ENCODE measurements at regions not wholly inside any gene's neighbourhood (a gene's known extent, or its start where the extent isn't known, plus 50 kb on each side); places are given as distances from the start of the nearest gene placed in this dataset.

DNA sequence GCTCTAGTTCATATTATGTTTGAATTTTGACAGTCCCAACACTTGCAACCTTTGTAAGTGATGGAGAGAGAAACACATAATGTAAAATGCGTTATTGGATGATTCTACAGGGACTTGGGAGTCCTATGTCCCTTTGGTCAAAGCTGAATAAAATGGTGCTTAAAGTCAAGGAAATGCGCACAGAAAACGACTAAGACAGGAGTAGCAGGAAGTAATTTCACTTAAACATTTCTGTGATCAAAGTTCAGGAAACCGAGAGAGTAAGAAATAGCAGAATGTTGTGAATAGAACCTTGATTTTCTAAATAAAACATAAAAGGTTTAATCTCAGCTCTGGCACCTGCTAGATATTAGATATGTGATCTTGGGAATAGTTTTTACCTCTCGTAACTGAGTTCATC, 2339.2 kb downstream of the MAT2B start:
- Histone ChIP-seq H3K4me1 (ENCODE audit: control insufficient read depth, insufficient read depth, low read length) (no peaks in the 10 kb centered on the region), H3K9ac (ENCODE audit: low read length in 2 of 2) (no peak overlapping the region), H3K27me3 (ENCODE audit: control insufficient read depth in 1 of 2, insufficient read depth in 2 of 2, low read length in 2 of 2) (no peaks in the 10 kb centered on the region), H3K27ac (ENCODE audit: low read length) (no peak overlapping the region), H3K4me3 (ENCODE audit: low read length in 2 of 2) (no peak overlapping the region), H3K36me3 (ENCODE audit: control insufficient read depth in 2 of 2, insufficient read depth in 2 of 2, low read length in 2 of 2) (no peaks in the 10 kb centered on the region), H3K9me3 (ENCODE audit: control insufficient read depth in 2 of 2, low read length in 2 of 2) (no peaks in the 10 kb centered on the region)

DNA sequence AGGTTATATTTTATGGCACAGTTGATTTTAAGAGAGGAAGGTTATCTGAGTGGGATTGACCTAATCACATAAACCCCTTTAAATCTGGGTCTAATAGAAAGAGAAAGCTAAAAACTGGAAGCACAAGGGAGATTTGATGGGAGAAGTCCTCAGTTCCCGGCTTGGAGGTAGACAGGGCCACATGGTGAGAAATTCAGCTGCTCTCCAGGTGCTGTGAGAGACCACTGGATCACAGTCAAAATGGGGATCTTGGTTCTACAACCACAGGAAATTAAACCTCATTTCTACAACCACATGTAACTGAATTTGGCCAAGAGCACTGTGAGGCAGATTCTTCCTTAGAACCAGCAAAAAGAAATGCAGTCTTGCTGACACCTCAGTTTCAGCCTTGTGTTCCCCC, 2352.7 kb downstream of the MAT2B start:
- Histone ChIP-seq H3K9ac (ENCODE audit: low read length in 2 of 2) (no peak overlapping the region), H3K36me3 (ENCODE audit: control insufficient read depth in 2 of 2, insufficient read depth in 2 of 2, low read length in 2 of 2) (no peaks in the 10 kb centered on the region), H3K27ac (ENCODE audit: low read length) (no peak overlapping the region), H3K9me3 (ENCODE audit: control insufficient read depth in 2 of 2, low read length in 2 of 2) (no peaks in the 10 kb centered on the region), H3K4me3 (ENCODE audit: low read length in 2 of 2) (no peak overlapping the region), H3K27me3 (ENCODE audit: control insufficient read depth in 1 of 2, insufficient read depth in 2 of 2, low read length in 2 of 2) (no peaks in the 10 kb centered on the region), H3K4me1 (ENCODE audit: control insufficient read depth, insufficient read depth, low read length) (no peaks in the 10 kb centered on the region)

DNA sequence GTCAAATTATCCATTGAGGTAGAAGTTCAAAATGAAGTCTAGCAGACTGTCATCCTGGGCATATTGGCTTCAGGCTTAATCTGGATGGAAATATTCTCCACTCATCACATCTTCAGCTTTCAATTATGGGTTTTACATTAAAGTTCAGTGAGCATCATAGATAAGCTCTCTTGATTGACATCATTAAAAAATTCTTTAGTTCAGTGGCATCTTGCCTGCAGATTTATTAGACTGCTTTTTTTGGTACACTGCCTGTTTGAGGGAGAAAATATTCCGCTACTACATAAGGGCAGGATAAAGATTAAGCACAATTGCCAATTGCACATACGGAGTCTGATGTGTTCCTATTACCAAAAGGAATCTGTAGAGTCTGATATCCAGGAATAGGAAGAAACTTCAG, 2353.8 kb downstream of the MAT2B start:
- Histone ChIP-seq H3K9me3 (ENCODE audit: control insufficient read depth in 2 of 2, low read length in 2 of 2) (no peaks in the 10 kb centered on the region), H3K27ac (ENCODE audit: low read length) (no peak overlapping the region), H3K4me1 (ENCODE audit: control insufficient read depth, insufficient read depth, low read length) (no peaks in the 10 kb centered on the region), H3K4me3 (ENCODE audit: low read length in 2 of 2) (no peak overlapping the region), H3K27me3 (ENCODE audit: control insufficient read depth in 1 of 2, insufficient read depth in 2 of 2, low read length in 2 of 2) (no peaks in the 10 kb centered on the region), H3K36me3 (ENCODE audit: control insufficient read depth in 2 of 2, insufficient read depth in 2 of 2, low read length in 2 of 2) (no peaks in the 10 kb centered on the region), H3K9ac (ENCODE audit: low read length in 2 of 2) (no peak overlapping the region)

DNA sequence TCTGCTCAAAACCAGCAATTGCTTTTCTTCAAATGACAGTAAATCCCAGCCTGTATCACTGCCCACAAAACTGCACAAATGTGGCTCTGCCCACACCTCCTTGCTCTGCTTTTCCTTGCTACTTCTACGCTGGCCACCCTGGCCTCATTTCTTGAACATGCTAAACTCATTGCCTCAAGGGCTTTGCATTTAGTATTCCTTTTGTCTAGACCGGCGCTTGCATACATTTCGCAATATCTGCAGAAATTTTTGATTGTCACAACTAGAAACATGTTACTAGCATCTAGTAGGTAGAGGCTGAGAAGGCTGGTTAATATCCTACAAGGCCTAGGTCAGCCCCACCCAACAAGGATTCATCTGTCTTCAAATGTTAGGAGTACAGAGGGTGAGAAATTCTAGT, 2357.8 kb downstream of the MAT2B start:
- Histone ChIP-seq H3K4me3 (ENCODE audit: low read length in 2 of 2) (no peak overlapping the region), H3K27ac (ENCODE audit: low read length) (no peak overlapping the region), H3K9me3 (ENCODE audit: control insufficient read depth in 2 of 2, low read length in 2 of 2) (no peaks in the 10 kb centered on the region), H3K9ac (ENCODE audit: low read length in 2 of 2) (no peak overlapping the region), H3K27me3 (ENCODE audit: control insufficient read depth in 1 of 2, insufficient read depth in 2 of 2, low read length in 2 of 2) (no peaks in the 10 kb centered on the region), H3K4me1 (ENCODE audit: control insufficient read depth, insufficient read depth, low read length) (no peaks in the 10 kb centered on the region), H3K36me3 (ENCODE audit: control insufficient read depth in 2 of 2, insufficient read depth in 2 of 2, low read length in 2 of 2) (no peaks in the 10 kb centered on the region)

DNA sequence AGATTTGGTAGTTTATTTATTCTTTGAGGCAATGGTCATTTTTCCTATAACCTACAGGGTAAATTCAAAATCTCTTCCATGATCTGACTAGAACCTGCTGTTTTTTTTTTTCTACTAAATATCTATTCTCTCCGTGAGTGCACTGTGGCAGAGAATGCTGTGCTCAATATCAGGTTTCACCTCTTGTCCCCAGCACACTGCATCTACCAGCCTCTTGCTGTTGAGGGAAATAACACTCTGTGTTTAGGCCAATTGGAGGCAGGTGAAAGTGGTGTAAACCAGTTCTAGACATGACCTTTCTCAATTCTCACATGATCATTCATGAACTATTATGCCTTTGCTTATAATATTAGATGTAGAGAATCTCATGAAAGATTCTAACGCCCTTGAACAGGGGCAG, 2365.9 kb downstream of the MAT2B start:
- H3K9ac ChIP-seq (ENCODE audit: low read length in 2 of 2): no peak overlapping the region
- H3K27me3 ChIP-seq (ENCODE audit: control insufficient read depth in 1 of 2, insufficient read depth in 2 of 2, low read length in 2 of 2): no peaks in the 10 kb centered on the region
- H3K4me1 ChIP-seq (ENCODE audit: control insufficient read depth, insufficient read depth, low read length): no peaks in the 10 kb centered on the region
- no peaks in the 10 kb centered on the region for H3K9me3 ChIP-seq (ENCODE audit: control insufficient read depth in 2 of 2, low read length in 2 of 2)
- H3K4me3 ChIP-seq (ENCODE audit: low read length in 2 of 2): no peak overlapping the region
- no peaks in the 10 kb centered on the region for H3K36me3 ChIP-seq (ENCODE audit: control insufficient read depth in 2 of 2, insufficient read depth in 2 of 2, low read length in 2 of 2)
- no peak overlapping the region for H3K27ac ChIP-seq (ENCODE audit: low read length)

DNA sequence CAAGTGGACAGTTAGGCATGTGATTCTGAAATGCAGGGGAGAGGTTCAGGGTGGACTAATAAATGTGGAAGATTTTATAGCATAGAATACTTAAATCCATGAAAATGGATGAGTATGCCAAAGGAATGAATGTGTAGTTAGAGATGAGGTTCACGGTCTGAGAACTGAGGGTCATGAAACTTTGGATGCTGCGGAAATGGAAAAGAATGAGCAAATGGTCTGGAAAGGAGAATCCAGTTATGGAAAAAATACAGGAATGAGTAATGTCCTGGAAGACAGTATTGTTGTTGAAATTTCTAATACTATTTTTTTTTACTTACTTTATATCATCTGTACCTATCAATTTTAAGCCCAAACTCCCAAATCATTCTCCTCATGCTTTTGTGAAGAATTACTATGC, 2369.4 kb downstream of the MAT2B start:
- Histone ChIP-seq H3K27ac (ENCODE audit: low read length) (no peak overlapping the region), H3K27me3 (ENCODE audit: control insufficient read depth in 1 of 2, insufficient read depth in 2 of 2, low read length in 2 of 2) (no peaks in the 10 kb centered on the region), H3K9ac (ENCODE audit: low read length in 2 of 2) (no peak overlapping the region), H3K4me1 (ENCODE audit: control insufficient read depth, insufficient read depth, low read length) (no peaks in the 10 kb centered on the region), H3K36me3 (ENCODE audit: control insufficient read depth in 2 of 2, insufficient read depth in 2 of 2, low read length in 2 of 2) (no peaks in the 10 kb centered on the region), H3K9me3 (ENCODE audit: control insufficient read depth in 2 of 2, low read length in 2 of 2) (no peaks in the 10 kb centered on the region), H3K4me3 (ENCODE audit: low read length in 2 of 2) (no peak overlapping the region)

DNA sequence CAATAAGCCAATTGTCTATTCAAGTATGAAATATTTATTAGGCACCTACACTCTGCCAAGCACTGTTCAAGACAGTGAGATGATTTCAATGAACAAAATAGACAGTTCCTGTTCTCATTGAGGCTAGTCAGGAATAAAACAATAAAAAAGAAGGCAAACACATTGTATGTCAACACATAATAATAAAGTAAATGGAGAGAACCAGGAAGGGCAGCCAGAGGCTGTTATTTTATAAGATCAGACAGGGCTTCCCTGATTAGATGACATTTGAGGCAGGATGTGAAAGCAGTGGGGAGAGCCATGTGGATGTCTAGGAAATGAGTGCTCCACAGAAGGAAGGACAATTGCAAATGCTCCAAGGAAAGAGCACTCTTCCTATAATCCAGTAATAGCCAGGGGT, 2371.1 kb downstream of the MAT2B start:
- Histone ChIP-seq H3K4me1 (ENCODE audit: control insufficient read depth, insufficient read depth, low read length) (no peaks in the 10 kb centered on the region), H3K4me3 (ENCODE audit: low read length in 2 of 2) (no peak overlapping the region), H3K9ac (ENCODE audit: low read length in 2 of 2) (no peak overlapping the region), H3K9me3 (ENCODE audit: control insufficient read depth in 2 of 2, low read length in 2 of 2) (no peaks in the 10 kb centered on the region), H3K27me3 (ENCODE audit: control insufficient read depth in 1 of 2, insufficient read depth in 2 of 2, low read length in 2 of 2) (no peaks in the 10 kb centered on the region), H3K27ac (ENCODE audit: low read length) (no peak overlapping the region), H3K36me3 (ENCODE audit: control insufficient read depth in 2 of 2, insufficient read depth in 2 of 2, low read length in 2 of 2) (no peaks in the 10 kb centered on the region)

DNA sequence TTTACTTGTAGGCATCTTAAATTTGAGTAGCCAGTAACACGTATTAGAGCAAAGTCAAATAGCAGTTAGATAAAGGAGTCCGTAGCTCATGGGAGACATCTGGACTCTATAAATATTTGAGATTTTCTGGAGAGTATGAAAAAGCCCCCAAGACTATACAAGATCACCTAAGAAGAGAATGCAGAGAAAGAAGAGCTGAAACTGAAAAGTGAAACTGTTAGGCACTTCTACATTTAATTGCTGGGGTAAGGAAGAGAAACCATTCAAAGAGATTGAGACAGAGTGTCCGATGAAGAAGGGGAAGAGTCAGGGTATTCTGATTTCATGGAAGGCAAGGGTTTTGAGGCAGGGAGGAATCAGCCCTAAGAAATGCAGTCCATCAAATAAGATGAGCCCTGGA, 2372.1 kb downstream of the MAT2B start:
- H3K9me3 ChIP-seq (ENCODE audit: control insufficient read depth in 2 of 2, low read length in 2 of 2): no peaks in the 10 kb centered on the region
- H3K4me3 ChIP-seq (ENCODE audit: low read length in 2 of 2): no peak overlapping the region
- no peaks in the 10 kb centered on the region for H3K36me3 ChIP-seq (ENCODE audit: control insufficient read depth in 2 of 2, insufficient read depth in 2 of 2, low read length in 2 of 2)
- no peak overlapping the region for H3K27ac ChIP-seq (ENCODE audit: low read length)
- H3K27me3 ChIP-seq (ENCODE audit: control insufficient read depth in 1 of 2, insufficient read depth in 2 of 2, low read length in 2 of 2): no peaks in the 10 kb centered on the region
- H3K4me1 ChIP-seq (ENCODE audit: control insufficient read depth, insufficient read depth, low read length): no peaks in the 10 kb centered on the region
- no peak overlapping the region for H3K9ac ChIP-seq (ENCODE audit: low read length in 2 of 2)

DNA sequence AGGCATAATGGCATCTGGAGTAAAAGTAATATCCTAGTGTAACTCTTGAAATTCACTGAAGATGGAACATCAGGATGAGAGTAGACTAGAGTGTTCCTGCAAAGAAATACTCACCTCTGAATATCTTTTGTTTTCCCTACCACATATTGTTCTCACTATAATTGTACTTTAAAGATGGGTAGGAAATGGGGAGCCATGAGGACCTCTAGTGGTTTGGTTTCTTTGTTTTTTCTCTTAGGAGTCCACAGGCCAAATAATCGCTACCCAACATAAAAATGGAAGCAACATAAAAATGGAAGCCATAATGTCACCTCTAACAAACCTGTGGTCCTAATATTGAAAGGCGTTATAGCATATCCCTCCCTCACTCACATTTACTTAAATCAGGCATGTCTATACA, 2375.8 kb downstream of the MAT2B start:
- H3K4me3 ChIP-seq (ENCODE audit: low read length in 2 of 2): no peak overlapping the region
- no peak overlapping the region for H3K9ac ChIP-seq (ENCODE audit: low read length in 2 of 2)
- H3K27ac ChIP-seq (ENCODE audit: low read length): no peak overlapping the region
- H3K9me3 ChIP-seq (ENCODE audit: control insufficient read depth in 2 of 2, low read length in 2 of 2): no peaks in the 10 kb centered on the region
- H3K27me3 ChIP-seq (ENCODE audit: control insufficient read depth in 1 of 2, insufficient read depth in 2 of 2, low read length in 2 of 2): no peaks in the 10 kb centered on the region
- no peaks in the 10 kb centered on the region for H3K4me1 ChIP-seq (ENCODE audit: control insufficient read depth, insufficient read depth, low read length)
- no peaks in the 10 kb centered on the region for H3K36me3 ChIP-seq (ENCODE audit: control insufficient read depth in 2 of 2, insufficient read depth in 2 of 2, low read length in 2 of 2)

DNA sequence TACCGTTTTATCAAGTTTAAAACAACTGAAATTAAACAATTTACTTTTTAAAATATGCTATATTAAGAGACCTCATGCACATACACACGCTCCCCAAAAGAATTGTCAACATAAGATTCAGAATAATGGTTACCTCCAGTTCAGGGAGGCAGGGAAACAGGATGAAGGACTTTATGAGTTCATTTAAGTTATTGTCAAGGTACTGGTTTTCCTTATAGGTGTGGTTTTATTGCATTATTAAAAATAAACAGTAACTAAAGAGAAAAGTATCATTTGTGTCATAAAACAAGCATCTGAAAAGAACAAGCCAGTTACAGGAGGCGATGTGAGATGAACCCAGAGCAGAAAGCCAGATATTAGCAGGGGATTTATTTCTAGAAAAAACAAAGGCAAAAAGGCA, 2376.7 kb downstream of the MAT2B start:
- Histone ChIP-seq H3K36me3 (ENCODE audit: control insufficient read depth in 2 of 2, insufficient read depth in 2 of 2, low read length in 2 of 2) (no peaks in the 10 kb centered on the region), H3K9me3 (ENCODE audit: control insufficient read depth in 2 of 2, low read length in 2 of 2) (no peaks in the 10 kb centered on the region), H3K27me3 (ENCODE audit: control insufficient read depth in 1 of 2, insufficient read depth in 2 of 2, low read length in 2 of 2) (no peaks in the 10 kb centered on the region), H3K4me1 (ENCODE audit: control insufficient read depth, insufficient read depth, low read length) (no peaks in the 10 kb centered on the region), H3K27ac (ENCODE audit: low read length) (no peak overlapping the region), H3K4me3 (ENCODE audit: low read length in 2 of 2) (no peak overlapping the region), H3K9ac (ENCODE audit: low read length in 2 of 2) (no peak overlapping the region)

DNA sequence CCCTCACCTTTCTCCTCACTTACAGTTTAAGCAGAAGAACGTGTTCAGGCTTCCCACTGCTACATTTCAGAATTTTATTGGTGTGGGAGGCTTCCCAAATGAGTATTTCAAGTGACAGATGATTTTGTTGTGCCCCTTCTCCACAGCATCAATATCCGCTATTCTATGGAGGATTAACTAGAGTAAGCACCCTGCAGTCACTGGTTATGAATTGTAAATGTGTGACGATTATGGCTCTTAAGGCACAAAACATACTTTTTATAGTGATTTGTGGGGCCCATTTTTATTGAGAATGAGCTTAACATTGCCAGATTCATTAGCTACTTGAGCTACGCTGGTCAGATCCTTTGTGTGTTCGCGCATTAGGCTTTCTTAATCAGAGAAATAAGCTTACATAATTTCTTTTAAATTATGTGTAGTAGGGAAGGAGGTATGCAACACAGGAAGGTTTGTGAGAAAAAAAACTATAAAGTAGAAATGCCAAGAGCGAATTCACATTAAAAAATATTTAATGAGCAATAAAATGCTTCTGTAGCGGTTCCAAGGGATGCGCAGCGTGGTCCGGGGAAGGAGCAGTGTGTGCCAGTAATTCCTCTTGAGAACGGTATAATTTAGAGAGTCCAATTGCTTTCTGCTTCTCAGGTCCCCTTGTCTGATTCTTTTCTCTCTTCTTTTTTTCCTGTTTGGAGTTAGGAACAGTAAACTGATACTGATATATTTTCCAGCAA, 2380.4 kb downstream of the MAT2B start:
- Histone ChIP-seq H3K4me3 (ENCODE audit: low read length in 2 of 2) (no peak overlapping the region), H3K36me3 (ENCODE audit: control insufficient read depth in 2 of 2, insufficient read depth in 2 of 2, low read length in 2 of 2) (no peaks in the 10 kb centered on the region), H3K9me3 (ENCODE audit: control insufficient read depth in 2 of 2, low read length in 2 of 2) (no peaks in the 10 kb centered on the region)

More for the DNA sequence above, 2380.4 kb downstream of the MAT2B start:
- H3K9ac ChIP-seq (ENCODE audit: low read length in 2 of 2): no peak overlapping the region
- H3K27ac ChIP-seq (ENCODE audit: low read length): no peak overlapping the region
- H3K27me3 ChIP-seq (ENCODE audit: control insufficient read depth in 1 of 2, insufficient read depth in 2 of 2, low read length in 2 of 2): no peaks in the 10 kb centered on the region
- no peaks in the 10 kb centered on the region for H3K4me1 ChIP-seq (ENCODE audit: control insufficient read depth, insufficient read depth, low read length)

Measured in stomach smooth muscle (tissue), 2 donors.